Hepatocyte (in vitro differentiated cells): ENCODE measurements at regions not wholly inside any gene's neighbourhood (a gene's known extent, or its start where the extent isn't known, plus 50 kb on each side); places are given as distances from the start of the nearest gene placed in this dataset.
A peak's percentile ranks its signal among the peaks of the same experiment; 100 is the strongest.

Experiments used
- DNase-seq: peaks from one replicate; pipeline ENCODE4 v3.0.0-alpha.2; 2016; ENCODE audit warnings: low spot score
- H2AFZ ChIP-seq: fragments of 200-600 bp; sonication (generic); 2 replicates; pipeline ENCODE4 v1.6.0; 2016; ENCODE audit warnings: antibody characterized with exemption, mild to moderate bottlenecking
- H3K27ac ChIP-seq: fragments of 200-600 bp; sonication (generic); 2 replicates; pipeline ENCODE4 v1.5.1; 2016; ENCODE audit warnings: mild to moderate bottlenecking
- H3K27me3 ChIP-seq: fragments of 200-600 bp; sonication (generic); 2 replicates; pipeline ENCODE4 v1.6.1; 2016
- H3K36me3 ChIP-seq: fragments of 200-600 bp; sonication (generic); replicated peaks from 2 replicates; pipeline ENCODE4 v1.5.1; 2016; ENCODE audit warnings: low read depth; ENCODE audit not compliant: insufficient read depth
- H3K4me1 ChIP-seq: fragments of 200-600 bp; sonication (generic); 2 replicates; pipeline ENCODE4 v1.5.1; 2016; ENCODE audit warnings: mild to moderate bottlenecking, moderate library complexity; ENCODE audit not compliant: insufficient read depth
- H3K4me2 ChIP-seq: fragments of 200-600 bp; sonication (generic); 2 replicates; pipeline ENCODE4 v1.6.0; 2016
- H3K4me3 ChIP-seq: fragments of 200-600 bp; sonication (generic); 2 replicates; pipeline ENCODE4 v1.5.1; 2016; ENCODE audit warnings: mild to moderate bottlenecking
- H3K79me2 ChIP-seq: fragments of 200-600 bp; sonication (generic); 2 replicates; pipeline ENCODE4 v1.6.0; 2017; ENCODE audit warnings: mild to moderate bottlenecking
- H3K9me2 ChIP-seq: fragments of 200-600 bp; sonication (generic); replicated peaks from 2 replicates; pipeline ENCODE4 v1.6.0; 2017; ENCODE audit warnings: mild to moderate bottlenecking; ENCODE audit not compliant: insufficient read depth
- H3K9me3 ChIP-seq: fragments of 200-600 bp; sonication (generic); 2 replicates; pipeline ENCODE4 v1.5.1; 2016; ENCODE audit warnings: low read depth, mild to moderate bottlenecking
- H4K20me1 ChIP-seq: fragments of 200-600 bp; sonication (generic); 2 replicates; pipeline ENCODE4 v1.6.0; 2016; ENCODE audit warnings: mild to moderate bottlenecking; ENCODE audit not compliant: insufficient read depth, poor library complexity, severe bottlenecking
- EZH2 ChIP-seq: fragments of 200-600 bp; sonication (generic); IDR thresholded peaks from 2 replicates; pipeline ENCODE4 v1.6.1; 2016; ENCODE audit warnings: antibody characterized with exemption, mild to moderate bottlenecking, borderline replicate concordance
- EZH2phosphoT487 ChIP-seq: fragments of 200-600 bp; sonication (generic); IDR thresholded peaks from one replicate; pipeline ENCODE4 v1.6.1; 2018; ENCODE audit warnings: antibody characterized with exemption, mild to moderate bottlenecking, low read depth, moderate library complexity; ENCODE audit not compliant: unreplicated experiment, severe bottlenecking
- WGBS: methylation state at CpG from one replicate; pipeline ENCODE4 v1.1.6; 2016; ENCODE audit warnings: low lambda C conversion rate; ENCODE audit errors: missing lambda C conversion rate; 5-methylcytosine and 5-hydroxymethylcytosine counted together
- TF ChIP-seq, protein P1 (sequence below): fragments of 200-600 bp; sonication (generic); IDR thresholded peaks from 2 replicates; pipeline ENCODE4 v1.5.1; 2016; ENCODE audit warnings: antibody characterized with exemption, mild to moderate bottlenecking; ENCODE audit not compliant: poor library complexity

DNA sequence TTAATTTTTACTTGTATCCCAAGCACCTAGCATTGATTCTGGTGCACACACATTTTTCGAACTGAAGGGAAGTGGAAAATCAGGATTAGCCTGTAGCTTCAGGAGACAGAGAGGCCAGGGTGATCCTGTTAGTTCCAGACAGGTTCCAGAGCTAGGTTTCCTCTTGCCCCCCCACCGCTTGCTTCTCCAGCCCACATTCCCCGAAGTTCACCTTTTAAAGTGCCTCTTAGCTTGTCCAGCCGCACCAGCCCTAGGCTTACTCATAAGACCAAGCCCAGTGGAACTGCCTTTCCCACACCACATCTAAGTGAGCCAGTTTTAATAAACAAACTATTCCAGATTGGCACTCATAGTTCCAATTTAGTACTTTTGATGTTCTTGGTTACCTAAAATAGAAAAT is 898.6 kb upstream of the KLHL29 start:
- H3K4me2 ChIP-seq = no peak overlapping the region
- no peaks in the 10 kb centered on the region for H3K79me2 ChIP-seq
- TF ChIP-seq EZH2phosphoT487 (no peak), EZH2 (no peak)
- TF ChIP-seq, protein P1, sequence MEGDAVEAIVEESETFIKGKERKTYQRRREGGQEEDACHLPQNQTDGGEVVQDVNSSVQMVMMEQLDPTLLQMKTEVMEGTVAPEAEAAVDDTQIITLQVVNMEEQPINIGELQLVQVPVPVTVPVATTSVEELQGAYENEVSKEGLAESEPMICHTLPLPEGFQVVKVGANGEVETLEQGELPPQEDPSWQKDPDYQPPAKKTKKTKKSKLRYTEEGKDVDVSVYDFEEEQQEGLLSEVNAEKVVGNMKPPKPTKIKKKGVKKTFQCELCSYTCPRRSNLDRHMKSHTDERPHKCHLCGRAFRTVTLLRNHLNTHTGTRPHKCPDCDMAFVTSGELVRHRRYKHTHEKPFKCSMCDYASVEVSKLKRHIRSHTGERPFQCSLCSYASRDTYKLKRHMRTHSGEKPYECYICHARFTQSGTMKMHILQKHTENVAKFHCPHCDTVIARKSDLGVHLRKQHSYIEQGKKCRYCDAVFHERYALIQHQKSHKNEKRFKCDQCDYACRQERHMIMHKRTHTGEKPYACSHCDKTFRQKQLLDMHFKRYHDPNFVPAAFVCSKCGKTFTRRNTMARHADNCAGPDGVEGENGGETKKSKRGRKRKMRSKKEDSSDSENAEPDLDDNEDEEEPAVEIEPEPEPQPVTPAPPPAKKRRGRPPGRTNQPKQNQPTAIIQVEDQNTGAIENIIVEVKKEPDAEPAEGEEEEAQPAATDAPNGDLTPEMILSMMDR = no peak
- H2AFZ ChIP-seq = no peak overlapping the region
- H3K27me3 ChIP-seq = no peaks in the 10 kb centered on the region
- no peaks in the 10 kb centered on the region for H3K9me2 ChIP-seq
- DNase-seq = peak; percentile 17
- no peak overlapping the region for H3K4me3 ChIP-seq
- H3K4me1 ChIP-seq = no peaks in the 10 kb centered on the region
- H3K9me3 ChIP-seq = no peaks in the 10 kb centered on the region
- no peak overlapping the region for H3K27ac ChIP-seq
- H3K36me3 ChIP-seq = no peaks in the 10 kb centered on the region
- no peaks in the 10 kb centered on the region for H4K20me1 ChIP-seq
- WGBS = 57% methylated on average over 4 of the region's 4 CpGs

DNA sequence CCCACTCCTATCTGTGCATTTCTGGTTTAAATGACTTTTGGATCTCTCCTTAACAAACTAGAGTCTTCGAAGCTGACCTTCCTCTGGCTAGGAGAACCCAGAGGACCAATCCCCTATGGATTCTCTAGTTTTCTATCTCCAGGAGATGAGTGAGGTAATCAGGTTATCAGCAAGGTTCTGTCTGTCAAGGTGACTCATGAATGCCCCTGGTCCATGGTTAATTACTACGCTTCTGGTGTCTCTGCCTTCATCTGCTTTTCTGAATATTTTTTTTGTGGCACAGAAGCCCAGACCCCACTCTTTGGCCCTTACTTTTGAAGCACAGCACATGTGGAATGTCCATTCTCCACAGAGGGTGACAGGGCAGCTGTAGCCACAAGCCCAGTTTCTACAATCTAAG is 897.9 kb upstream of the KLHL29 start:
- WGBS = 60% methylated on average over 2 of the region's 2 CpGs
- no peaks in the 10 kb centered on the region for H3K9me2 ChIP-seq
- H3K4me2 ChIP-seq = no peak overlapping the region
- H3K9me3 ChIP-seq = no peaks in the 10 kb centered on the region
- H3K4me1 ChIP-seq = no peaks in the 10 kb centered on the region
- no peaks in the 10 kb centered on the region for H4K20me1 ChIP-seq
- H2AFZ ChIP-seq = no peak overlapping the region
- H3K36me3 ChIP-seq = no peaks in the 10 kb centered on the region
- H3K27ac ChIP-seq = no peak overlapping the region
- DNase-seq = no peak
- no peaks in the 10 kb centered on the region for H3K27me3 ChIP-seq
- H3K79me2 ChIP-seq = no peaks in the 10 kb centered on the region
- TF ChIP-seq EZH2phosphoT487 = no peak
- TF ChIP-seq EZH2 = no peak
- TF ChIP-seq, protein P1 = no peak
- H3K4me3 ChIP-seq = no peak overlapping the region

DNA sequence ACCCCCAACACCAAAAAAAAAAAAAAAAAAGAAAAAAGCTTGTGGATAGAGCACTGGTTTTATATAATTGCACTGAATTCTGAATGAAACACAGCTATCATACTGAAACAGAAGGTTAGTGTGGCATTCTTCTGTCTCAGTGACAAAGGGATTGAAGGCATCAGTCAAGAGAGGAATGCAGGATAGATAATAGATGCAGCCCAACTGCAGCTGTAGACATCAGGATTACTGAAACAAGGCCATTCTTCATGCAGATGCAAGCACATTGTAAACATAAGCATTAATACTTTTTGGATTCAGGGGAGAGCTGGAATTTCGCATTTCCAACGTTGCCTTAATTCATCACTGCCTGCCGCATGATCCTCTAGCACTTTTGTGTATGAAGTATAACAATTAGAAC is 897.4 kb upstream of the KLHL29 start:
- Histone ChIP-seq H3K9me2 (no peaks in the 10 kb centered on the region), H3K4me3 (no peak overlapping the region), H2AFZ (no peak overlapping the region), H3K4me1 (no peaks in the 10 kb centered on the region), H3K79me2 (no peaks in the 10 kb centered on the region), H3K9me3 (no peaks in the 10 kb centered on the region), H4K20me1 (no peaks in the 10 kb centered on the region), H3K36me3 (no peaks in the 10 kb centered on the region), H3K4me2 (no peak overlapping the region), H3K27me3 (no peaks in the 10 kb centered on the region), H3K27ac (no peak overlapping the region)
- TF ChIP-seq EZH2phosphoT487 = no peak
- TF ChIP-seq EZH2 = no peak
- TF ChIP-seq, protein P1 = no peak
- DNase-seq = no peak
- 84% methylated on average over 3 of the region's 3 CpGs for whole genome bisulfite sequencing

DNA sequence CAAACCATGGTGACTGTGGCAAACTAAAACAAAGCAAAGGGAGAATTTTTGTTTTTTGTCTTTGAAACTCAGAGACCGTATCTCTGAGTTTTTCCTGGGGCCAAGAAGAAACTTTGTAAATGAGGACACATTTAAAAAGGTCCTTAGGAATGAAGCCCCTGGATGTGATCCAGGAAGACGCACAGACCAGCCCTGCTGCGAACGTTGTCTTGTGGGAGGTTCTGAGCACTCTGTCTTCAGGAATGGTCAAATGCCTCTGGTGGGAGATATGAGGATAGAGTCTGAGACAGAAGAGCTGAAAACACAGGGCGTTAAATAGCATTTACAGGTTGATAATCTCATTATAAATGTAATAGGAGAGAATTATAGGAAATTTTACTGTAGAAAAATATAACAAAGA is 893.5 kb upstream of the KLHL29 start:
- Histone ChIP-seq H3K4me3 (no peak overlapping the region), H3K4me1 (no peaks in the 10 kb centered on the region), H3K27ac (no peak overlapping the region), H3K27me3 (no peaks in the 10 kb centered on the region), H3K9me2 (no peaks in the 10 kb centered on the region), H2AFZ (no peak overlapping the region), H3K36me3 (no peaks in the 10 kb centered on the region), H3K9me3 (no peaks in the 10 kb centered on the region), H3K79me2 (no peaks in the 10 kb centered on the region), H3K4me2 (no peak overlapping the region), H4K20me1 (no peaks in the 10 kb centered on the region)
- 60% methylated on average over 5 of the region's 5 CpGs for WGBS
- peak; percentile 13 for DNase-seq
- no peak for TF ChIP-seq EZH2
- TF ChIP-seq EZH2phosphoT487 = no peak
- TF ChIP-seq, protein P1 = no peak
